ENCODE measurements at regions not wholly inside any gene's neighbourhood (a gene's known extent, or its start where the extent isn't known, plus 50 kb on each side); places are given as distances from the start of the nearest gene placed in this dataset.

- H3K9ac ChIP-seq (ENCODE audit: insufficient read depth in 1 of 2, low read depth in 2 of 2, low read length in 2 of 2) = no peak overlapping the region
- no peak overlapping the region for H3K4me2 ChIP-seq (ENCODE audit: insufficient read depth, low read length)
- no peak for ATAC-seq
- no peaks in the 10 kb centered on the region for H3K9me1 ChIP-seq (ENCODE audit: control insufficient read depth, insufficient read depth, low read length)
- no peaks in the 10 kb centered on the region for H3K79me2 ChIP-seq (ENCODE audit: control insufficient read depth, insufficient read depth, low read length)
- no peaks in the 10 kb centered on the region for H3K36me3 ChIP-seq (ENCODE audit: control insufficient read depth, insufficient read depth, low read length)
- H3K9me3 ChIP-seq (replicated peaks; ENCODE audit: control insufficient read depth, insufficient read depth, low read depth, low read length) = no peaks in the 10 kb centered on the region
- peaks cover 0 to 24% of the 10 kb centered on the region in 2 experiments; a peak in 3 of 5 replicates for H3K27me3 ChIP-seq (ENCODE audit: control insufficient read depth in 2 of 2, insufficient read depth in 2 of 2, low read length in 2 of 2)
- ChIA-PET CTCF (ENCODE audit: low intra/inter-chr PET ratio) (no interaction called here), POLR2A (no interaction called here)
- FAIRE-seq = no peak
- no peak overlapping the region for H3K4me3 ChIP-seq
- H4K20me1 ChIP-seq (replicated peaks; ENCODE audit: control insufficient read depth, insufficient read depth, low read length) = no peaks in the 10 kb centered on the region
- DNase-seq (ENCODE audit: extremely low read depth in 1 of 4, low spot score in 3 of 4) = no peak
- in situ Hi-C loops (cut with MboI) (no loop called here), intact Hi-C loops (cut with micrococcal nuclease) (no loop called here)
- 0% methylated on average over 8 of the region's 9 CpGs for WGBS (ENCODE audit: insufficient coverage, low coverage, missing lambda C conversion rate)
- no peak overlapping the region for H2AFZ ChIP-seq (ENCODE audit: low read depth, low read length)
- no peaks in the 10 kb centered on the region for H3K4me1 ChIP-seq (replicated peaks in 1 of 2; ENCODE audit: control insufficient read depth in 2 of 2, insufficient read depth in 2 of 2, low read length in 2 of 2)
- TF ChIP-seq MNT (conservative IDR thresholded peaks at IDR 0.05) (no peak), ZNF280B (CRISPR knock-in tag; IDR thresholded peaks at IDR 0.05) (no peak), ZSCAN29 (IDR thresholded peaks at IDR 0.05) (no peak), TCF7 (IDR thresholded peaks at IDR 0.05; ENCODE audit: borderline replicate concordance) (no peak), USF1 (CRISPR knock-in tag; IDR thresholded peaks at IDR 0.05) (no peak), ATF1 (CRISPR knock-in tag; IDR thresholded peaks at IDR 0.05) (no peak), ATF1 (tag; IDR thresholded peaks at IDR 0.05) (no peak), EHMT2 (IDR thresholded peaks at IDR 0.05) (no peak), ZNF518B (CRISPR knock-in tag; IDR thresholded peaks at IDR 0.05) (no peak), ESRRB (CRISPR knock-in tag; IDR thresholded peaks at IDR 0.05; ENCODE audit: borderline replicate concordance) (no peak), ATF4 (CRISPR knock-in tag; IDR thresholded peaks at IDR 0.05) (no peak), PBX2 (CRISPR knock-in tag; IDR thresholded peaks at IDR 0.05; ENCODE audit: low read depth) (no peak), PBX2 (tag; conservative IDR thresholded peaks at IDR 0.05; ENCODE audit: low read depth) (no peak)
- H3K27ac ChIP-seq (ENCODE audit: extremely low read depth, low read depth, low read length) = no peak overlapping the region
- no TSS peak for BruUV-seq (replicated peaks)
These were observed 91.1 kb upstream of the MGMT start for GRCh38 chr10:129375912-129376311.

All from K562 (cell line).